ENCODE measurements at regions not wholly inside any gene's neighbourhood (a gene's known extent, or its start where the extent isn't known, plus 50 kb on each side); places are given as distances from the start of the nearest gene placed in this dataset.

DNA sequence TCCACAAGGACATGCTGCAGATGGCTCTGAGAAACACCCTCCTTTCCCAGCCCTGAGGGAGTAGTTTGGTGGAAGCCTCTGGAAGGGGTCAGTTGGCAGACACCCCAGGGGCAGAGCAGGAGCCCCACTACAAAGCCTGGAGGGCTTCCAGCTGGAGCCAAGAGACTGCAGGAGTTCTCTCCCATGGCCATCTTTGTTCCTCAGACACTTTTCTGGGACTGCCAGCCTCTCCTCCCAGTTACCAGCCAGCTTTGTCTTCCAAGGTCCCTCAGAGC is 91.0 kb upstream of the PJA1 start:
- Histone ChIP-seq H3K4me1 (ENCODE audit: control insufficient read depth, insufficient read depth, low read length) (no peaks in the 10 kb centered on the region), H3K36me3 (ENCODE audit: control insufficient read depth, insufficient read depth, low read length) (no peaks in the 10 kb centered on the region), H3K27ac (ENCODE audit: low read length) (no peak overlapping the region), H3K27me3 (ENCODE audit: control insufficient read depth, insufficient read depth, low read length) (no peaks in the 10 kb centered on the region), H3K4me3 (ENCODE audit: low read length) (no peak overlapping the region), H3K9me3 (ENCODE audit: control insufficient read depth, low read depth, low read length) (no peaks in the 10 kb centered on the region)
- DNase-seq = no peak

- Histone ChIP-seq H3K27me3 (ENCODE audit: control insufficient read depth, insufficient read depth, low read length) (no peaks in the 10 kb centered on the region), H3K4me3 (ENCODE audit: low read length) (no peak overlapping the region), H3K27ac (ENCODE audit: low read length) (no peak overlapping the region), H3K36me3 (ENCODE audit: control insufficient read depth, insufficient read depth, low read length) (no peaks in the 10 kb centered on the region), H3K9me3 (ENCODE audit: control insufficient read depth, low read depth, low read length) (no peaks in the 10 kb centered on the region), H3K4me1 (ENCODE audit: control insufficient read depth, insufficient read depth, low read length) (no peaks in the 10 kb centered on the region)
- no peak for DNase-seq
- no CpG with 5 or more reads among the region's 11 CpGs for WGBS (ENCODE audit: insufficient coverage, low lambda C conversion rate)
Measured at GRCh38 chrX:69255441-69256290, 90.4 kb upstream of the PJA1 start.

DNA sequence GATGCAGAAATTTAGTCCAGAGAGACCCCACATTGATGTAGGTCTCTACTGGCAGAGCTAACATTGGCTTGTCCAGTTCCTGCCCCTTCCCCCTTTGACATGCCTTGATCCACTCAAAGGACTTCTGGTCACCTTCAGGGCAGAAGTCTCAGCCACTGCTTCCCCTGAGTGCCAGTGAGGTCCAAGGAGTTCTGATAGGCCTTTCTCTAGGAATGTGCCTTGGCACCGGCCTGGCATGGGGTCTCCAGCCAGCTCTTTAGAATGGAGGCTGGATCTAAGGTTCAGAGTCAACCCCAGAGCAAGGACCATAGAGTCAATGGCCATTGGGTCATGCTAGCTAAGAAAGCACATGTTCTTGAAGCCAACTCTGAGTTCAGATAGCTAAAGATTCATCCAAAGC is 88.6 kb upstream of the PJA1 start:
- no CpG with 5 or more reads among the region's 1 CpG for WGBS (ENCODE audit: insufficient coverage, low lambda C conversion rate)

GRCh38 chrX:69243276-69243675 is 78.0 kb upstream of the PJA1 start:
- Histone ChIP-seq H3K27ac (ENCODE audit: low read length) (no peak overlapping the region), H3K4me3 (ENCODE audit: low read length) (no peak overlapping the region), H3K36me3 (ENCODE audit: control insufficient read depth, insufficient read depth, low read length) (no peaks in the 10 kb centered on the region), H3K4me1 (ENCODE audit: control insufficient read depth, insufficient read depth, low read length) (no peaks in the 10 kb centered on the region), H3K27me3 (ENCODE audit: control insufficient read depth, insufficient read depth, low read length) (no peaks in the 10 kb centered on the region), H3K9me3 (ENCODE audit: control insufficient read depth, low read depth, low read length) (no peaks in the 10 kb centered on the region)
- no peak for DNase-seq
- no CpG with 5 or more reads among the region's 4 CpGs for WGBS (ENCODE audit: insufficient coverage, low lambda C conversion rate)

More for the DNA sequence above, 88.6 kb upstream of the PJA1 start:
- no peaks in the 10 kb centered on the region for H3K27me3 ChIP-seq (ENCODE audit: control insufficient read depth, insufficient read depth, low read length)
- H3K4me3 ChIP-seq (ENCODE audit: low read length) = no peak overlapping the region
- H3K27ac ChIP-seq (ENCODE audit: low read length) = no peak overlapping the region
- H3K36me3 ChIP-seq (ENCODE audit: control insufficient read depth, insufficient read depth, low read length) = no peaks in the 10 kb centered on the region
- no peak for DNase-seq
- no peaks in the 10 kb centered on the region for H3K4me1 ChIP-seq (ENCODE audit: control insufficient read depth, insufficient read depth, low read length)
- H3K9me3 ChIP-seq (ENCODE audit: control insufficient read depth, low read depth, low read length) = no peaks in the 10 kb centered on the region

DNA sequence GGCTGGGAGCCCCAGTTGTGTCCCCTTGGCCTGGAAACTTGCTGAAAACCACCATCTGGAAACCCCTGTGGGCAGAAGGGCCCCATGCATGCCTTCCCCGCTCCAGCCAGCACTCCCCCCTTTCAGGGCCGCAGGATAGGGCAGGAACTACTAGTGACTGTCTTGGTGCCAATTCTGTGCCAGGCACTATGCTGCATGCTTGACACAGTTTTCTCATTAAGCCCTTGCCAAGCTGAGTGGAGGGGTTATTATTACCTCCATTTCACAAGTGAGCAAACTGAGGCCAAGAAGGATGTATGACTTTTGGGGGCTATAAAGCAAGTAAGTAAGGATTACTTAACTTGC is 73.6 kb upstream of the PJA1 start:
- Histone ChIP-seq H3K4me1 (ENCODE audit: control insufficient read depth, insufficient read depth, low read length) (no peaks in the 10 kb centered on the region), H3K27ac (ENCODE audit: low read length) (no peak overlapping the region), H3K9me3 (ENCODE audit: control insufficient read depth, low read depth, low read length) (no peaks in the 10 kb centered on the region), H3K27me3 (ENCODE audit: control insufficient read depth, insufficient read depth, low read length) (no peaks in the 10 kb centered on the region), H3K4me3 (ENCODE audit: low read length) (no peak overlapping the region), H3K36me3 (ENCODE audit: control insufficient read depth, insufficient read depth, low read length) (no peaks in the 10 kb centered on the region)
- no peak for DNase-seq
- WGBS (ENCODE audit: insufficient coverage, low lambda C conversion rate) = no CpG with 5 or more reads among the region's 2 CpGs

DNA sequence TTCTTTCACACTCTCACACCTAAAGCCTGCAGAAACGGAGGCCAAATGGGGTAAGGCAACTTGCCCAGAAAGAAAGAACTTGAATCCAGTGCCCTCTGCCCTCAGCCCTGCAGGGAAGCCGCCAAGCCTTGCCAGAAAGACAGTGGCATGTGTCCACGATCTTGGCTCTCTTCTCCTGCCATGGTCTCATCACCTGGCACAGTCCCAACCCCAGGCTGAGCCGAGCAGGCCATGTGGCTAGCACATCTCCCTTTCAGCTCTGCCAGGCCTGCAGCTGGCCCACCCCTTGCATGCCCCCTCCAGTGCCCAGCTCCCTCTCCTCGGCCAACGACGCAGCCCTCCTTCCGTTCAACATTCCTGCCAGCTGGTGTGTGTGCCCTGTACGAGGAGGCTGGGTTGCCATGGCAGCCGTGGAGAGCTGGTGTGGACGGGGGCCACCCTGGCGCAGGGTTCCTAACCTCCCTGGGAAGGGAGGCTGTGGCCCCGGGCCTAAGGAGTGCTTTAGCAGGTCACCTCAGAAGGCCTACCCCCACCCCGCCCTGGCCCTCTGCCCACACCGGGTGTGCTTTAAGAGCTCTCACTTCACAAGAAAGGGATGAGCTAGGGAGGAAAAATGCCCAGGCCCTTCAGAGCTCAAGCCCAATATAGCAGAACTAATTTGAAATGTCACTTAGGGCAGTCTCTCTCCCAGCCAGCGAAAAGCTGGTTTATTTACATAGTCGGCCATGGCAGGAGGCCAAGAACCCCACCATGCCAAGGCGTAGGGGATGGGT is 73.0 kb upstream of the PJA1 start:
- DNase-seq = no peak
- H3K4me3 ChIP-seq (ENCODE audit: low read length) = no peak overlapping the region
- no peaks in the 10 kb centered on the region for H3K36me3 ChIP-seq (ENCODE audit: control insufficient read depth, insufficient read depth, low read length)
- no peak overlapping the region for H3K27ac ChIP-seq (ENCODE audit: low read length)
- H3K9me3 ChIP-seq (ENCODE audit: control insufficient read depth, low read depth, low read length) = no peaks in the 10 kb centered on the region
- H3K4me1 ChIP-seq (ENCODE audit: control insufficient read depth, insufficient read depth, low read length) = no peaks in the 10 kb centered on the region
- H3K27me3 ChIP-seq (ENCODE audit: control insufficient read depth, insufficient read depth, low read length) = no peaks in the 10 kb centered on the region
- WGBS (ENCODE audit: insufficient coverage, low lambda C conversion rate) = no CpG with 5 or more reads among the region's 18 CpGs

GRCh38 chrX:69237236-69237635 is 72.0 kb upstream of the PJA1 start:
- no peak for DNase-seq
- H3K4me3 ChIP-seq (ENCODE audit: low read length) = no peak overlapping the region
- H3K27ac ChIP-seq (ENCODE audit: low read length) = no peak overlapping the region
- H3K9me3 ChIP-seq (ENCODE audit: control insufficient read depth, low read depth, low read length) = no peaks in the 10 kb centered on the region
- no peaks in the 10 kb centered on the region for H3K4me1 ChIP-seq (ENCODE audit: control insufficient read depth, insufficient read depth, low read length)
- no CpG with 5 or more reads among the region's 5 CpGs for WGBS (ENCODE audit: insufficient coverage, low lambda C conversion rate)
- no peaks in the 10 kb centered on the region for H3K36me3 ChIP-seq (ENCODE audit: control insufficient read depth, insufficient read depth, low read length)
- no peaks in the 10 kb centered on the region for H3K27me3 ChIP-seq (ENCODE audit: control insufficient read depth, insufficient read depth, low read length)

DNA sequence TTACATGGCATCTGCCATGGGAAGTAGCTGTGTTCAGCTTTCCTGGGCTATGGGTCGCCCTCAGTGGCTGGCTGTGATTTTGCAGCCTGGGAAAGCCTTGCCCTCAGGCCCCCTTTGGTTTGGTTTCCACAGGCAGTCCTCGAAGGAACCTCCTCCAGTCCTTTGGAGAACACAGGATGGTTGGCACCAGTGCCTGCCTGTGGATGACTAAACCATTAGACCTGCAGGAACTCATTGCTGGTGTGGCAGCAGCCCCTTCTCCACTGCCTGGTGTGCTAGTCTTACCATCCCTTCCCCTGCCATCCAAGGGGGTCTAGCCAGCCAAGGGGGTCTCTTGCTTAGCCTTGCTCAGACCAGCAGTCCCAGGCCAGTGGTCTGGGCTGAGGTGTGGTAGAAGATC is 71.4 kb upstream of the PJA1 start:
- no peak for DNase-seq
- Histone ChIP-seq H3K27ac (ENCODE audit: low read length) (no peak overlapping the region), H3K4me1 (ENCODE audit: control insufficient read depth, insufficient read depth, low read length) (no peaks in the 10 kb centered on the region), H3K4me3 (ENCODE audit: low read length) (no peak overlapping the region), H3K27me3 (ENCODE audit: control insufficient read depth, insufficient read depth, low read length) (no peaks in the 10 kb centered on the region), H3K9me3 (ENCODE audit: control insufficient read depth, low read depth, low read length) (no peaks in the 10 kb centered on the region), H3K36me3 (ENCODE audit: control insufficient read depth, insufficient read depth, low read length) (no peaks in the 10 kb centered on the region)
- WGBS (ENCODE audit: insufficient coverage, low lambda C conversion rate) = no CpG with 5 or more reads among the region's 2 CpGs

- H3K4me1 ChIP-seq (ENCODE audit: control insufficient read depth, insufficient read depth, low read length) = no peaks in the 10 kb centered on the region
- H3K27ac ChIP-seq (ENCODE audit: low read length) = no peak overlapping the region
- no peak for DNase-seq
- no peaks in the 10 kb centered on the region for H3K36me3 ChIP-seq (ENCODE audit: control insufficient read depth, insufficient read depth, low read length)
- H3K9me3 ChIP-seq (ENCODE audit: control insufficient read depth, low read depth, low read length) = no peaks in the 10 kb centered on the region
- no peaks in the 10 kb centered on the region for H3K27me3 ChIP-seq (ENCODE audit: control insufficient read depth, insufficient read depth, low read length)
- H3K4me3 ChIP-seq (ENCODE audit: low read length) = no peak overlapping the region
Measured at GRCh38 chrX:69234624-69235023, 69.4 kb upstream of the PJA1 start.

DNA sequence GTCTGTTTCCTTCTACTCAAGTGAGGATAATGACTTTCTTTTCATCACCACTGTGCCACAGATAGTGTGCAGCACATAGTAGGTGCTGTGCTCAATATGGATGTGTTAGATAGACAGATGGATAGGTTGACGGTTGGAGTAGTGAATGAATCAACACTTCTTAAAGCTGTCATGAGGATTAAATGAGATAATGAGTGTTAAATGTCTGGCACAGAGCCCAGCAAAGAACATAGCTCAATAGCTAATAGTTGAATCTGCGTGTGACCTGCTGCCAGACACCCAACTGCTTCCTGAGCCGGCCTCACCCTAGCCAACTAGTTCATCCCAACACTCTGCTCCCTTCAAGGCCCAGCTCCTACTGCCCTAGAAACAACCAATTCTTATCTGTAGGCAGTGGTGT is 67.7 kb upstream of the PJA1 start:
- Histone ChIP-seq H3K27me3 (ENCODE audit: control insufficient read depth, insufficient read depth, low read length) (no peaks in the 10 kb centered on the region), H3K27ac (ENCODE audit: low read length) (no peak overlapping the region), H3K9me3 (ENCODE audit: control insufficient read depth, low read depth, low read length) (no peaks in the 10 kb centered on the region), H3K36me3 (ENCODE audit: control insufficient read depth, insufficient read depth, low read length) (no peaks in the 10 kb centered on the region), H3K4me1 (ENCODE audit: control insufficient read depth, insufficient read depth, low read length) (no peaks in the 10 kb centered on the region), H3K4me3 (ENCODE audit: low read length) (no peak overlapping the region)
- DNase-seq = no peak
- WGBS (ENCODE audit: insufficient coverage, low lambda C conversion rate) = no CpG with 5 or more reads among the region's 3 CpGs

GRCh38 chrX:69231903-69232302 is 66.7 kb upstream of the PJA1 start:
- no peak for DNase-seq
- Histone ChIP-seq H3K27me3 (ENCODE audit: control insufficient read depth, insufficient read depth, low read length) (no peaks in the 10 kb centered on the region), H3K36me3 (ENCODE audit: control insufficient read depth, insufficient read depth, low read length) (no peaks in the 10 kb centered on the region), H3K9me3 (ENCODE audit: control insufficient read depth, low read depth, low read length) (no peaks in the 10 kb centered on the region), H3K4me3 (ENCODE audit: low read length) (no peak overlapping the region), H3K4me1 (ENCODE audit: control insufficient read depth, insufficient read depth, low read length) (no peaks in the 10 kb centered on the region), H3K27ac (ENCODE audit: low read length) (no peak overlapping the region)
